GM06990 (cell line): ENCODE measurements at regions not wholly inside any gene's neighbourhood (a gene's known extent, or its start where the extent isn't known, plus 50 kb on each side); places are given as distances from the start of the nearest gene placed in this dataset.

ENCODE experiments used
- DNase-seq: peaks from one replicate; pipeline ENCODE4 v3.0.0-alpha.2; 2011; ENCODE audit not compliant: insufficient read length; ENCODE audit errors: extremely low read depth
- H3K27me3 ChIP-seq: replicated peaks from 2 replicates; pipeline ENCODE4 v1.6.0; 2011; ENCODE audit warnings: low read length; ENCODE audit not compliant: control insufficient read depth, insufficient read depth
- H3K36me3 ChIP-seq: 2 replicates; pipeline ENCODE4 v1.5.1; 2011; ENCODE audit warnings: low read length; ENCODE audit not compliant: control insufficient read depth, insufficient read depth
- H3K4me3 ChIP-seq: replicated peaks from 2 replicates; pipeline ENCODE4 v1.5.1; 2011; ENCODE audit warnings: low read depth, mild to moderate bottlenecking, control low read depth, low read length
- CTCF ChIP-seq: IDR thresholded peaks from 2 replicates; pipeline ENCODE4 v1.5.1; 2011; ENCODE audit warnings: low read length, control low read depth, mild to moderate bottlenecking, inconsistent platforms; ENCODE audit not compliant: insufficient read depth, poor library complexity, severe bottlenecking

GRCh38 chr7:113968713-113969112, 49.9 kb upstream of the PPP1R3A start:
- H3K36me3 ChIP-seq, result no peaks in the 10 kb centered on the region
- TF ChIP-seq CTCF, result no peak
- no peaks in the 10 kb centered on the region for H3K27me3 ChIP-seq
- H3K4me3 ChIP-seq, result no peak overlapping the region
- DNase-seq, result no peak
